Fibroblast of lung (primary cell): ENCODE measurements at regions not wholly inside any gene's neighbourhood (a gene's known extent, or its start where the extent isn't known, plus 50 kb on each side); places are given as distances from the start of the nearest gene placed in this dataset.

ENCODE experiments used
- EZH2 ChIP-seq: IDR thresholded peaks from 2 replicates; pipeline ENCODE4 v1.5.1; 2012; ENCODE audit warnings: low read length, control low read depth, mild to moderate bottlenecking; ENCODE audit errors: missing control alignments
- TF ChIP-seq, protein P1 (sequence below), 2 donors: IDR thresholded peaks in 1 of 2; conservative IDR thresholded peaks in 1 of 2; 1 replicate in 1 of 2; 2 replicates in 1 of 2; pipeline ENCODE4 v1.5.1; 2011 to 2012; ENCODE audit warnings: low read length in 2 of 2, control low read depth in 1 of 2, inconsistent platforms in 1 of 2, low read depth in 1 of 2, mild to moderate bottlenecking in 1 of 2

- TF ChIP-seq, protein P1, sequence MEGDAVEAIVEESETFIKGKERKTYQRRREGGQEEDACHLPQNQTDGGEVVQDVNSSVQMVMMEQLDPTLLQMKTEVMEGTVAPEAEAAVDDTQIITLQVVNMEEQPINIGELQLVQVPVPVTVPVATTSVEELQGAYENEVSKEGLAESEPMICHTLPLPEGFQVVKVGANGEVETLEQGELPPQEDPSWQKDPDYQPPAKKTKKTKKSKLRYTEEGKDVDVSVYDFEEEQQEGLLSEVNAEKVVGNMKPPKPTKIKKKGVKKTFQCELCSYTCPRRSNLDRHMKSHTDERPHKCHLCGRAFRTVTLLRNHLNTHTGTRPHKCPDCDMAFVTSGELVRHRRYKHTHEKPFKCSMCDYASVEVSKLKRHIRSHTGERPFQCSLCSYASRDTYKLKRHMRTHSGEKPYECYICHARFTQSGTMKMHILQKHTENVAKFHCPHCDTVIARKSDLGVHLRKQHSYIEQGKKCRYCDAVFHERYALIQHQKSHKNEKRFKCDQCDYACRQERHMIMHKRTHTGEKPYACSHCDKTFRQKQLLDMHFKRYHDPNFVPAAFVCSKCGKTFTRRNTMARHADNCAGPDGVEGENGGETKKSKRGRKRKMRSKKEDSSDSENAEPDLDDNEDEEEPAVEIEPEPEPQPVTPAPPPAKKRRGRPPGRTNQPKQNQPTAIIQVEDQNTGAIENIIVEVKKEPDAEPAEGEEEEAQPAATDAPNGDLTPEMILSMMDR (conservative IDR thresholded peaks at IDR 0.05 in 1 of 2, IDR thresholded peaks at IDR 0.05 in 1 of 2; ENCODE audit: low read depth in 1 of 2, low read length in 2 of 2) = no peak
- TF ChIP-seq EZH2 = no peak
Observed at GRCh38 chr1:185491604-185492003, 174.6 kb upstream of the IVNS1ABP start.
